H1 (cell line): ENCODE measurements at regions not wholly inside any gene's neighbourhood (a gene's known extent, or its start where the extent isn't known, plus 50 kb on each side); places are given as distances from the start of the nearest gene placed in this dataset.
A peak's percentile ranks its signal among the peaks of the same experiment; 100 is the strongest.

ENCODE experiments used
- CTCF ChIA-PET: fragments of 300-600 bp; sonication (Branson Sonifier 250); formaldehyde crosslinking; loops from one replicate; lab custom pipeline; 2021; ENCODE audit not compliant: partially characterized antibody; lab: Charles Lee
- POLR2A ChIA-PET: fragments of 300-600 bp; sonication (Branson Sonifier 250); formaldehyde crosslinking; loops from one replicate; lab custom pipeline; 2021; ENCODE audit warnings: inconsistent platforms; ENCODE audit not compliant: partially characterized antibody; lab: Charles Lee
- DNase-seq, 2 experiments: peaks; one replicate each; pipeline versions ENCODE4 v3.0.0 to v3.0.0-alpha.2; 2010 to 2022; ENCODE audit warnings: low spot score in 2 of 2, low read depth in 1 of 2, mixed read lengths in 1 of 2
- FAIRE-seq: peaks from 2 replicates; lab custom pipeline; 2011; peaks lifted over from hg19 to GRCh38; lab: Jason Lieb, UNC
- H2AFZ ChIP-seq: 2 replicates; pipeline ENCODE4 v1.8.1; 2012; ENCODE audit warnings: low read length, inconsistent platforms
- H2AK5ac ChIP-seq: 2 replicates; pipeline ENCODE4 v1.6.1; 2013; ENCODE audit warnings: low read depth, low read length
- H2BK120ac ChIP-seq: replicated peaks from 2 replicates; pipeline ENCODE3; 2013; ENCODE audit warnings: low read depth, low read length, inconsistent platforms
- H2BK12ac ChIP-seq: 2 replicates; pipeline ENCODE4 v1.6.1; 2013; ENCODE audit warnings: low read depth, low read length
- H2BK15ac ChIP-seq: 2 replicates; pipeline ENCODE4 v1.6.1; 2013; ENCODE audit warnings: low read length
- H2BK20ac ChIP-seq: 2 replicates; pipeline ENCODE4 v1.6.1; 2013; ENCODE audit warnings: low read length
- H2BK5ac ChIP-seq: 2 replicates; pipeline ENCODE4 v1.6.1; 2013; ENCODE audit warnings: low read depth, low read length
- H3K14ac ChIP-seq: 2 replicates; pipeline ENCODE4 v1.6.1; 2013; ENCODE audit warnings: inconsistent platforms; ENCODE audit not compliant: insufficient read length
- H3K18ac ChIP-seq: 2 replicates; pipeline ENCODE4 v1.6.1; 2013; ENCODE audit warnings: low read length; ENCODE audit errors: extremely low read depth
- H3K23ac ChIP-seq: 2 replicates; pipeline ENCODE4 v1.6.1; 2013; ENCODE audit warnings: inconsistent platforms; ENCODE audit not compliant: insufficient read length
- H3K23me2 ChIP-seq: 2 replicates; pipeline ENCODE4 v1.6.1; 2013; ENCODE audit warnings: low read depth, low read length
- H3K27ac ChIP-seq: 2 replicates; pipeline ENCODE4 v1.6.1; 2011; ENCODE audit warnings: low read depth, low read length, inconsistent platforms
- H3K27me3 ChIP-seq, 4 experiments: replicated peaks in 1 of 4; 1 replicate in 1 of 4; 2 replicates in 3 of 4; pipeline versions ENCODE4 v1.6.1 to v1.8.1; 2011 to 2013; ENCODE audit warnings: low read length in 3 of 4, mild to moderate bottlenecking in 3 of 4, inconsistent platforms in 2 of 4, mixed read lengths in 2 of 4, moderate library complexity in 1 of 4; ENCODE audit not compliant: control insufficient read depth in 3 of 4, insufficient read depth in 3 of 4; ENCODE audit errors: extremely low read depth in 1 of 4
- H3K36me3 ChIP-seq, 4 experiments: 2 replicates each; pipeline versions ENCODE4 v1.6.1 to v1.8.1; 2011 to 2013; ENCODE audit warnings: mild to moderate bottlenecking in 4 of 4, low read length in 3 of 4, moderate library complexity in 2 of 4, control low read depth in 1 of 4, inconsistent platforms in 1 of 4; ENCODE audit not compliant: insufficient read depth in 4 of 4, control insufficient read depth in 2 of 4
- H3K4ac ChIP-seq: replicated peaks from 2 replicates; pipeline ENCODE3; 2013; ENCODE audit warnings: low read length, low read depth, mixed read lengths, inconsistent platforms; ENCODE audit not compliant: insufficient read length
- H3K4me1 ChIP-seq, 4 experiments: replicated peaks in 1 of 4; 1 replicate in 1 of 4; 2 replicates in 3 of 4; pipeline versions ENCODE4 v1.6.1 to v1.8.1; 2011 to 2013; ENCODE audit warnings: low read length in 3 of 4, inconsistent platforms in 2 of 4, mixed read lengths in 1 of 4; ENCODE audit not compliant: insufficient read depth in 4 of 4, control insufficient read depth in 3 of 4
- H3K4me2 ChIP-seq, 2 experiments: 2 replicates each; pipeline versions ENCODE4 v1.6.1 to v1.8.1; 2011 to 2013; ENCODE audit warnings: low read depth in 2 of 2, low read length in 2 of 2, control low read depth in 1 of 2, inconsistent platforms in 1 of 2, mild to moderate bottlenecking in 1 of 2; ENCODE audit not compliant: insufficient read depth in 1 of 2
- H3K4me3 ChIP-seq, 4 experiments: fragments of 200-600, 300-600 bp in 1 of 4; sonication (generic), shearing (Covaris generic), sonication (Bioruptor Twin) in 1 of 4; 2 replicates each; pipeline versions ENCODE4 v1.5.1 to v1.8.1; 2011 to 2016; ENCODE audit warnings: low read length in 4 of 4, low read depth in 3 of 4, control low read depth in 2 of 4, inconsistent platforms in 2 of 4, mild to moderate bottlenecking in 2 of 4, mixed read lengths in 1 of 4, moderate library complexity in 1 of 4; ENCODE audit not compliant: insufficient read depth in 2 of 4; ENCODE audit errors: extremely low read depth in 1 of 4
- H3K56ac ChIP-seq: replicated peaks from 2 replicates; pipeline ENCODE3; 2013; ENCODE audit warnings: low read depth, mild to moderate bottlenecking, mixed read lengths, low read length, inconsistent platforms; ENCODE audit not compliant: insufficient read length
- H3K79me1 ChIP-seq: 2 replicates; pipeline ENCODE4 v1.6.1; 2013; ENCODE audit warnings: low read depth, low read length, control low read depth
- H3K79me2 ChIP-seq, 2 experiments: 2 replicates each; pipeline versions ENCODE4 v1.6.1 to v1.8.1; 2012 to 2013; ENCODE audit warnings: low read length in 2 of 2, mild to moderate bottlenecking in 2 of 2, inconsistent platforms in 1 of 2; ENCODE audit not compliant: insufficient read depth in 2 of 2, control insufficient read depth in 1 of 2
- H3K9ac ChIP-seq, 4 experiments: replicated peaks in 1 of 4; 1 replicate in 1 of 4; 2 replicates in 3 of 4; pipeline versions ENCODE4 v1.6.1 to v1.8.1; 2011 to 2013; ENCODE audit warnings: low read depth in 3 of 4, low read length in 3 of 4, control low read depth in 2 of 4, mild to moderate bottlenecking in 2 of 4, moderate library complexity in 2 of 4, inconsistent platforms in 1 of 4; ENCODE audit errors: extremely low read depth in 1 of 4
- H3K9me3 ChIP-seq, 2 experiments: 2 replicates each; pipeline versions ENCODE4 v1.6.1 to v1.8.1; 2012 to 2013; ENCODE audit warnings: mild to moderate bottlenecking in 2 of 2, moderate library complexity in 2 of 2, control low read depth in 1 of 2, inconsistent platforms in 1 of 2, low read depth in 1 of 2, low read length in 1 of 2, mixed read lengths in 1 of 2; ENCODE audit not compliant: insufficient read depth in 2 of 2
- H4K20me1 ChIP-seq, 2 experiments: replicated peaks in 1 of 2; 2 replicates each; pipeline versions ENCODE3 to v1.8.1; 2011 to 2013; ENCODE audit warnings: inconsistent platforms in 2 of 2, low read length in 2 of 2, mild to moderate bottlenecking in 1 of 2; ENCODE audit not compliant: insufficient read depth in 2 of 2, control insufficient read depth in 1 of 2
- H4K5ac ChIP-seq: 2 replicates; pipeline ENCODE4 v1.6.1; 2013; ENCODE audit warnings: low read length, low read depth, mixed read lengths, inconsistent platforms; ENCODE audit not compliant: insufficient read length
- H4K8ac ChIP-seq: 2 replicates; pipeline ENCODE4 v1.8.0; 2013; ENCODE audit warnings: mild to moderate bottlenecking, moderate library complexity, low read length, inconsistent platforms; ENCODE audit not compliant: insufficient read depth; ENCODE audit errors: extremely low read depth
- H4K91ac ChIP-seq: replicated peaks from 2 replicates; pipeline ENCODE3; 2013; ENCODE audit warnings: low read length, mixed read lengths, inconsistent platforms; ENCODE audit not compliant: insufficient read length
- ATF2 ChIP-seq: IDR thresholded peaks from 2 replicates; pipeline ENCODE4 v1.6.1; 2012; ENCODE audit warnings: low read length, inconsistent platforms
- ATF3 ChIP-seq: IDR thresholded peaks from 2 replicates; pipeline ENCODE4 v1.6.1; 2011; ENCODE audit warnings: low read depth, mild to moderate bottlenecking, low read length; ENCODE audit not compliant: insufficient read depth
- BCL11A ChIP-seq, 2 experiments: IDR thresholded peaks; one replicate each; pipeline ENCODE4 v1.6.1; 2011; ENCODE audit warnings: low read depth in 2 of 2, low read length in 2 of 2, mild to moderate bottlenecking in 2 of 2
- CTBP2 ChIP-seq: IDR thresholded peaks from 2 replicates; pipeline ENCODE4 v1.7.0; 2011; ENCODE audit warnings: borderline replicate concordance, mild to moderate bottlenecking, moderate library complexity, mixed read lengths, low read length; ENCODE audit not compliant: insufficient read depth, insufficient read length
- HDAC2 ChIP-seq, 2 experiments: fragments of 300-600 bp in 1 of 2; sonication (generic) in 1 of 2; IDR thresholded peaks; 2 replicates each; pipeline ENCODE4 v1.6.1; 2011 to 2012; ENCODE audit warnings: low read depth in 2 of 2, low read length in 2 of 2, mild to moderate bottlenecking in 2 of 2, moderate library complexity in 2 of 2, borderline replicate concordance in 1 of 2, inconsistent platforms in 1 of 2
- HDAC6 ChIP-seq: IDR thresholded peaks from one replicate; pipeline ENCODE4 v1.7.1; 2012; ENCODE audit warnings: low read depth, mild to moderate bottlenecking, inconsistent platforms, low read length, moderate library complexity
- JUND ChIP-seq: IDR thresholded peaks from 2 replicates; pipeline ENCODE4 v1.6.1; 2011; ENCODE audit warnings: mild to moderate bottlenecking, improper control_type of control experiment, low read length
- POLR2AphosphoS5 ChIP-seq: IDR thresholded peaks from 2 replicates; pipeline ENCODE4 v1.6.1; 2011; ENCODE audit warnings: low read depth, low read length
- SP1 ChIP-seq: IDR thresholded peaks from 2 replicates; pipeline ENCODE4 v1.6.1; 2011; ENCODE audit warnings: low read depth, low read length
- SRF ChIP-seq: IDR thresholded peaks from 2 replicates; pipeline ENCODE4 v1.6.1; 2011; ENCODE audit warnings: mild to moderate bottlenecking, low read depth, low read length, moderate library complexity
- WGBS, 2 experiments: shearing (Covaris generic) in 1 of 2; methylation state at CpG; one replicate each; pipeline versions ENCODE4 v1.1.6 to v1.1.7; 2013 to 2015; ENCODE audit warnings: low lambda C conversion rate in 2 of 2, mixed read lengths in 2 of 2, inconsistent platforms in 1 of 2, low coverage in 1 of 2, missing lambda C conversion rate in 1 of 2; ENCODE audit not compliant: insufficient replicate concordance in 2 of 2, insufficient coverage in 1 of 2, insufficient read length in 1 of 2; ENCODE audit errors: extremely low coverage in 1 of 2, missing lambda C conversion rate in 1 of 2; 5-methylcytosine and 5-hydroxymethylcytosine counted together

- Histone ChIP-seq H3K4ac (no peak overlapping the region), H4K5ac (no peak overlapping the region), H3K27ac (no peak overlapping the region), H4K91ac (no peak overlapping the region), H3K18ac (no peak overlapping the region), H2BK15ac (no peak overlapping the region), H3K9me3 (no peaks in the 10 kb centered on the region), H3K4me3 (no peak overlapping the region), H3K4me1 (peaks cover 17 to 22% (median 21%) of the 10 kb centered on the region in 4 experiments), H3K79me1 (no peaks in the 10 kb centered on the region), H2AFZ (0 out of 2 replicates have a peak overlapping the region, but pooled peaks have one; percentile 14), H3K36me3 (no peaks in the 10 kb centered on the region), H3K23ac (no peak overlapping the region), H3K56ac (no peak overlapping the region), H3K14ac (no peak overlapping the region), H3K4me2 (no peak overlapping the region), H4K20me1 (no peaks in the 10 kb centered on the region), H4K8ac (no peak overlapping the region), H2BK20ac (no peak overlapping the region), H3K23me2 (no peaks in the 10 kb centered on the region), H3K9ac (no peak overlapping the region), H2BK120ac (no peak overlapping the region), H2BK5ac (no peak overlapping the region), H2BK12ac (no peak overlapping the region), H2AK5ac (no peak overlapping the region), H3K79me2 (no peaks in the 10 kb centered on the region), H3K27me3 (no peaks in the 10 kb centered on the region)
- POLR2A ChIA-PET, result no interaction called here
- CTCF ChIA-PET, result interaction anchor here (0.6 to 1.9 kb wide), 9 partner anchors 14 to 180 kb away, joined by 3 to 4 read pairs (median 3); no protein-coding TSS in a partner anchor
- DNase-seq (no peak), FAIRE-seq (no peak)
- 86% methylated on average over 6 of the region's 6 CpGs; no CpG with 5 or more reads in 1 of the 2 experiments for WGBS, 2 experiments
- TF ChIP-seq HDAC2 (IDR thresholded peaks at IDR 0.05; ENCODE audit: borderline replicate concordance in 1 of 2, low read depth in 2 of 2, low read length in 2 of 2) (no peak), SRF (no peak), POLR2AphosphoS5 (no peak), SP1 (no peak), HDAC6 (no peak), BCL11A (IDR thresholded peaks at IDR 0.05; ENCODE audit: low read depth in 2 of 2, low read length in 2 of 2) (no peak), ATF3 (no peak), ATF2 (no peak), JUND (no peak), CTBP2 (no peak)
These were observed 80.1 kb upstream of the MAML3 start for GRCh38 chr4:140233791-140234696.
